ENCODE measurements at regions not wholly inside any gene's neighbourhood (a gene's known extent, or its start where the extent isn't known, plus 50 kb on each side); places are given as distances from the start of the nearest gene placed in this dataset.

GRCh38 chr2:21306235-21306634, 182.5 kb downstream of the TDRD15 start:
- H3K4me1 ChIP-seq = no peaks in the 10 kb centered on the region
- WGBS, 2 donors = 54 to 62% methylated on average over 2 of the region's 2 CpGs
- H3K4me3 ChIP-seq = no peak overlapping the region
- intact Hi-C loops (cut with DNase I; ENCODE audit: low total_unique reads) = no loop called here
- TF ChIP-seq, protein P1, sequence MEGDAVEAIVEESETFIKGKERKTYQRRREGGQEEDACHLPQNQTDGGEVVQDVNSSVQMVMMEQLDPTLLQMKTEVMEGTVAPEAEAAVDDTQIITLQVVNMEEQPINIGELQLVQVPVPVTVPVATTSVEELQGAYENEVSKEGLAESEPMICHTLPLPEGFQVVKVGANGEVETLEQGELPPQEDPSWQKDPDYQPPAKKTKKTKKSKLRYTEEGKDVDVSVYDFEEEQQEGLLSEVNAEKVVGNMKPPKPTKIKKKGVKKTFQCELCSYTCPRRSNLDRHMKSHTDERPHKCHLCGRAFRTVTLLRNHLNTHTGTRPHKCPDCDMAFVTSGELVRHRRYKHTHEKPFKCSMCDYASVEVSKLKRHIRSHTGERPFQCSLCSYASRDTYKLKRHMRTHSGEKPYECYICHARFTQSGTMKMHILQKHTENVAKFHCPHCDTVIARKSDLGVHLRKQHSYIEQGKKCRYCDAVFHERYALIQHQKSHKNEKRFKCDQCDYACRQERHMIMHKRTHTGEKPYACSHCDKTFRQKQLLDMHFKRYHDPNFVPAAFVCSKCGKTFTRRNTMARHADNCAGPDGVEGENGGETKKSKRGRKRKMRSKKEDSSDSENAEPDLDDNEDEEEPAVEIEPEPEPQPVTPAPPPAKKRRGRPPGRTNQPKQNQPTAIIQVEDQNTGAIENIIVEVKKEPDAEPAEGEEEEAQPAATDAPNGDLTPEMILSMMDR (IDR thresholded peaks at IDR 0.05) = no peak
- H3K27me3 ChIP-seq = no peaks in the 10 kb centered on the region
- DNase-seq = no peak
- no peaks in the 10 kb centered on the region for H3K9me3 ChIP-seq
- no peak overlapping the region for H3K27ac ChIP-seq
- no peaks in the 10 kb centered on the region for H3K36me3 ChIP-seq (ENCODE audit: low read depth, missing control alignments)

DNA sequence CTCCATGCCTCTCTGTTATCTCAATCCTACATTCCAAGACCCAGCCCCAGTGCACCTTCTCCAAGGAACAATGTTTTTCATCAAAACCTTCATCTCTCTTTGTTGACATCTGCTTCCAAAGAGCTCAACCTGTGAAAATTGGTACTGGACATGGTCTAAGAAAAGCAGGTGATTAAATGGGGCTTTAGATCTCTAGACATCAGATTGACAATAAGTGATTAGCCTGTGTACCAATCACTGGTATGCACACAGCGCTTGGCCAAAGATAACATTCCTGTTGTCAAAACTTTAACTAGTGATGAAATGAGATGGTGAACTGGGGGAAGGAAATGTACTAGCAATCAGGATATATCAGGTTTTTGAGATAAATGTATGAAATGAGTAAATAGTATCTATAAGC, 183.3 kb downstream of the TDRD15 start:
- no peaks in the 10 kb centered on the region for H3K4me1 ChIP-seq
- H3K4me3 ChIP-seq = no peak overlapping the region
- intact Hi-C loops (cut with DNase I; ENCODE audit: low total_unique reads) = no loop called here
- no peaks in the 10 kb centered on the region for H3K27me3 ChIP-seq
- WGBS, 2 donors = 82 to 95% methylated on average over 1 of the region's 1 CpG
- H3K9me3 ChIP-seq = no peaks in the 10 kb centered on the region
- TF ChIP-seq, protein P1 (IDR thresholded peaks at IDR 0.05) = no peak
- no peak for TF ChIP-seq POLR2A (IDR thresholded peaks at IDR 0.05)
- H3K27ac ChIP-seq = no peak overlapping the region
- H3K36me3 ChIP-seq (ENCODE audit: low read depth, missing control alignments) = no peaks in the 10 kb centered on the region
- DNase-seq = no peak

DNA sequence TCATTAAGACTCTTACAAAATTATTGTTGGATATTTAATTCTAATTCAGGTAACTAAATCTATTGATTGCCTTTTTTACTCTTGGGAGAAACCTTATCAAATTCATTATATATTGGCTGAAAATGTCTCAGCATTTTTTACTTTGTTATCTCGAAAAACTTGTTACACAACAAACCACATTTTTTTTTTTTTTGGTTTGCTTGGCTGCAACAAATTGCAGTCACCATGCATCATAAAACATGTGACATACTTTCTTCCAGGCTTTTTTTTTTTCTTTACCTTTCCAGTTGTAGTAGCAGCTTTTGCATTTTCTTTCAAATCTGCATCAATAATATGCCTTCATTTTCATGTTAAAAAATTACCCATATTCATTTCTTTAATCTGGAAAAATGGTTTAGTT, 186.7 kb downstream of the TDRD15 start:
- 47 to 74% methylated on average over 1 of the region's 1 CpG for WGBS, 2 donors

DNA sequence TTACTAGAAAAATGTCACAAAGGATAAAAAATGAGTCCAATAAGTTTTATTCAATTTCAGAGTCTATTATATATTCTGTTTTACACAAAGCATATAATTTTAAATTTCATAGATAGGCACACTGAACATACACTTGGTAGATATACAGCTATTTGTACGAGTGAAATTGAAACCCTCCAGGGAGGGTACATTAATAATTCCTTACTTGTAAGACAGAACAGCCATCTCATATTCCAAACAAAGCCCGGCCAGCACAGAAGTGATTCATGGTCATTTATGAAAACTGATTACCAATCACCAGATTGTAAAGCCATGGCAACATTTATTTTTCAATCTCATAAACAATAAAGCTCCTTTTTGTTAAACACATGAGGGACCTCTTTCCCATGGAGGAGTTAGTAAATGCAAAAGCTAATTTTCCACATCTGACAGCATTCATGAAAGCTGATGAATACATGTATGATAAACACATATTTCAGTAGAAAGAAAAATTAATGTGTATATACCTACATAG, 190.6 kb downstream of the TDRD15 start:
- H3K4me3 ChIP-seq = no peak overlapping the region
- H3K9me3 ChIP-seq = no peaks in the 10 kb centered on the region
- H3K36me3 ChIP-seq (ENCODE audit: low read depth, missing control alignments) = no peaks in the 10 kb centered on the region
- H3K4me1 ChIP-seq = peaks cover 9% of the 10 kb centered on the region
- H3K27ac ChIP-seq = no peak overlapping the region
- no peaks in the 10 kb centered on the region for H3K27me3 ChIP-seq
- DNase-seq = no peak
- WGBS, 2 donors = 65 to 70% methylated on average over 2 of the region's 2 CpGs
- intact Hi-C loops (cut with DNase I; ENCODE audit: low total_unique reads) = no loop called here
- TF ChIP-seq POLR2A (IDR thresholded peaks at IDR 0.05) = no peak
- TF ChIP-seq, protein P1 (IDR thresholded peaks at IDR 0.05) = no peak

More for the DNA sequence above, 186.7 kb downstream of the TDRD15 start:
- Histone ChIP-seq H3K36me3 (ENCODE audit: low read depth, missing control alignments) (no peaks in the 10 kb centered on the region), H3K9me3 (no peaks in the 10 kb centered on the region), H3K4me1 (peaks cover 5% of the 10 kb centered on the region), H3K27ac (no peak overlapping the region), H3K4me3 (no peak overlapping the region), H3K27me3 (no peaks in the 10 kb centered on the region)
- DNase-seq = no peak
- intact Hi-C loops (cut with DNase I; ENCODE audit: low total_unique reads) = no loop called here
- TF ChIP-seq POLR2A (IDR thresholded peaks at IDR 0.05) = no peak
- TF ChIP-seq, protein P1 (IDR thresholded peaks at IDR 0.05) = no peak

GRCh38 chr2:21317131-21317530, 193.4 kb downstream of the TDRD15 start:
- Histone ChIP-seq H3K4me1 (peaks cover 9% of the 10 kb centered on the region), H3K9me3 (no peaks in the 10 kb centered on the region), H3K27me3 (no peaks in the 10 kb centered on the region), H3K4me3 (no peak overlapping the region), H3K36me3 (ENCODE audit: low read depth, missing control alignments) (no peaks in the 10 kb centered on the region), H3K27ac (no peak overlapping the region)
- no peak for TF ChIP-seq POLR2A (IDR thresholded peaks at IDR 0.05)
- TF ChIP-seq, protein P1 (IDR thresholded peaks at IDR 0.05) = peak; percentile 73 to 91 (median 75)
- intact Hi-C loops (cut with DNase I; ENCODE audit: low total_unique reads) = loop anchor here (5.0 kb wide), 1 partner anchor 140 kb away; no protein-coding TSS in a partner anchor
- DNase-seq = peak; percentile 85
- 23 to 33% methylated on average over 10 of the region's 10 CpGs for WGBS, 2 donors

All from testis (tissue), 2 donors.